CD8-positive, alpha-beta memory T cell (primary cell): ENCODE measurements at regions not wholly inside any gene's neighbourhood (a gene's known extent, or its start where the extent isn't known, plus 50 kb on each side); places are given as distances from the start of the nearest gene placed in this dataset.

Source experiments
- CTCF ChIA-PET: fragments of 350-600 bp; sonication (Branson Sonifier 250); formaldehyde crosslinking; loops from one replicate; lab custom pipeline; 2021; ENCODE audit warnings: antibody characterized with exemption; lab: Charles Lee
- POLR2A ChIA-PET: fragments of 350-600 bp; sonication (Branson Sonifier 250); formaldehyde crosslinking; loops from one replicate; lab custom pipeline; 2021; ENCODE audit warnings: antibody characterized with exemption; lab: Charles Lee
- DNase-seq, 5 donors: peaks; one replicate each; pipeline versions ENCODE4 v3.0.0 to v3.0.0-alpha.2; 2020 to 2022; ENCODE audit warnings: mixed read lengths in 1 of 5
- H3K27ac ChIP-seq: one replicate; pipeline ENCODE4 v1.7.0; 2013; ENCODE audit warnings: low read depth, mild to moderate bottlenecking, low read length, moderate library complexity
- H3K27me3 ChIP-seq: 2 replicates; pipeline ENCODE4 v1.7.0; 2013; ENCODE audit warnings: low read length, mild to moderate bottlenecking; ENCODE audit not compliant: insufficient read depth, poor library complexity, severe bottlenecking
- H3K36me3 ChIP-seq: 2 replicates; pipeline ENCODE4 v1.7.0; 2013; ENCODE audit warnings: mild to moderate bottlenecking, low read length, moderate library complexity; ENCODE audit not compliant: insufficient read depth
- H3K4me1 ChIP-seq: 2 replicates; pipeline ENCODE4 v1.7.0; 2013; ENCODE audit warnings: mild to moderate bottlenecking, low read length, moderate library complexity; ENCODE audit not compliant: insufficient read depth
- H3K4me3 ChIP-seq: 2 replicates; pipeline ENCODE4 v1.7.0; 2013; ENCODE audit warnings: mild to moderate bottlenecking, low read length
- H3K9me3 ChIP-seq: 2 replicates; pipeline ENCODE4 v1.7.0; 2013; ENCODE audit warnings: mild to moderate bottlenecking, low read length
- H3K27ac Mint-ChIP-seq, 8 donors: one replicate each; pipeline ENCODE4 v1.8.0; 2020 to 2021; ENCODE audit warnings: mixed read lengths in 8 of 8, mild to moderate bottlenecking in 6 of 8, inconsistent platforms in 3 of 8, moderate library complexity in 3 of 8
- H3K27me3 Mint-ChIP-seq, 2 donors: one replicate each; pipeline ENCODE4 v1.8.0; 2020 to 2021; ENCODE audit warnings: mixed read lengths in 2 of 2, mild to moderate bottlenecking in 1 of 2, moderate library complexity in 1 of 2
- H3K36me3 Mint-ChIP-seq, 3 donors: one replicate each; pipeline ENCODE4 v1.8.0; 2020 to 2021; ENCODE audit warnings: mixed read lengths in 3 of 3, inconsistent platforms in 1 of 3, mild to moderate bottlenecking in 1 of 3
- H3K4me1 Mint-ChIP-seq, 3 donors: one replicate each; pipeline ENCODE4 v1.8.0; 2020 to 2021; ENCODE audit warnings: mixed read lengths in 3 of 3, inconsistent platforms in 1 of 3, mild to moderate bottlenecking in 1 of 3
- H3K4me3 Mint-ChIP-seq, 7 donors: one replicate each; pipeline ENCODE4 v1.8.0; 2020 to 2021; ENCODE audit warnings: mixed read lengths in 7 of 7, mild to moderate bottlenecking in 6 of 7, moderate library complexity in 4 of 7, inconsistent platforms in 2 of 7
- H3K9me3 Mint-ChIP-seq, 5 donors: one replicate each; pipeline ENCODE4 v1.8.0; 2020 to 2022; ENCODE audit warnings: mixed read lengths in 5 of 5, mild to moderate bottlenecking in 3 of 5, moderate library complexity in 2 of 5, inconsistent platforms in 1 of 5

DNA sequence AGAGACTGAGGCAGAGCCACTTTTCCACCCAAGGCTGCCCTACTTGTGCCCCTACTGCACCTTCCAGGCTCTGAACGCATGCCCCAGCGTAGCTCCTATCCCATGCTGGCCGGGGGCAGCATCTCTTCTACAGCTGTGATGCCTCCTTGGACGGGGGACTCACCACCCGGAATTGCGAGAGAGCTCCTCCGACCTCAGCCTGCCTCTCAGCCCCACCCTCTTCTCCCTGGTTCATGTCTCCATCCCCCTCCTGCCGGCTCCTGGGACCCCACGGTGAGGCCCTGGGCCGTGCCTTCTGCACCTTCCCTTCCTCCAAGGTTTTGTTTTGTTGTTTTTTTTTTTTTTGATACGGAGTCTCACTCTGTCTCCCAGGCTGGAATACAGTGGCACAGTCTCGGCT, 112.4 kb downstream of the MICALL2 start:
- no peaks in the 10 kb centered on the region for H3K4me1 Mint-ChIP-seq
- Histone ChIP-seq H3K27ac (no peak overlapping the region), H3K36me3 (no peaks in the 10 kb centered on the region), H3K4me1 (no peaks in the 10 kb centered on the region), H3K9me3 (no peaks in the 10 kb centered on the region), H3K4me3 (no peak overlapping the region), H3K27me3 (no peaks in the 10 kb centered on the region)
- H3K27ac Mint-ChIP-seq: no peak overlapping the region
- H3K4me3 Mint-ChIP-seq: no peak overlapping the region
- peaks cover 8 to 22% of the 10 kb centered on the region in 2 donors for H3K27me3 Mint-ChIP-seq
- H3K9me3 Mint-ChIP-seq: no peaks in the 10 kb centered on the region
- ChIA-PET CTCF (interaction anchor here (1.0 kb wide), 1 partner anchor 16 kb away, joined by 3 read pairs; no protein-coding TSS in a partner anchor), POLR2A (no interaction called here)
- no peak for DNase-seq
- H3K36me3 Mint-ChIP-seq: no peaks in the 10 kb centered on the region

GRCh38 chr7:1348096-1348822, 111.0 kb downstream of the MICALL2 start:
- Mint-ChIP-seq H3K4me3 (no peak overlapping the region), H3K27ac (no peak overlapping the region), H3K4me1 (no peaks in the 10 kb centered on the region), H3K27me3 (peaks cover 3 to 18% of the 10 kb centered on the region in 2 donors), H3K36me3 (no peaks in the 10 kb centered on the region), H3K9me3 (no peaks in the 10 kb centered on the region)
- ChIA-PET POLR2A (no interaction called here), CTCF (no interaction called here)
- H3K27me3 ChIP-seq: no peaks in the 10 kb centered on the region
- no peak overlapping the region for H3K4me3 ChIP-seq
- H3K36me3 ChIP-seq: no peaks in the 10 kb centered on the region
- H3K4me1 ChIP-seq: no peaks in the 10 kb centered on the region
- DNase-seq: no peak
- H3K27ac ChIP-seq: no peak overlapping the region
- no peaks in the 10 kb centered on the region for H3K9me3 ChIP-seq

DNA sequence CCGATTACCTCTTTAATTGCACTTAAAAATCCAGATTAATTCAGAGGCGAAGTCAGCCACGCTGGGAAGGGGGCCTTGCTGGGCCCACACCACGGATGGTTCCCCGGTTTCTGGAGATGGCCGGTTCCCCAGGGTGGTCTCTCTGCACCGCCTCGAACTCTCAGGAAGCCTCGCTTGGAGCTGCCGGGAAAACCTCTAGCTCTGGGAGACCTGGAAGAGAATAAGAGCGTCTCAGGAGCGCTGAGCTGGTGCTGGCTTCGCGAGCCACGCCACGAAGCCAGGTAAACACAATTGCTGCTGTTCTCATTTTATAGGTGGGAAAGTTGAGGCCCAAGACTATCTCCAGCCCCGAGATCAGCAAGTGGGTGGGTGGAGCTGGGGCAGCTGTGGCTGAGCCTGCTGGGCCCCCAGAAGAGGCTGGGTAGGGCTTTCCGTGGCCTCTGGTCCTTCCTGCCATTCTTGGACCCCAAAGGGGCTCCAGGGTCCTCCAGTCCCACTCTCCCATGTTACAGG, 110.4 kb downstream of the MICALL2 start:
- Mint-ChIP-seq H3K27ac (no peak overlapping the region), H3K27me3 (peaks cover 8 to 18% of the 10 kb centered on the region in 2 donors), H3K4me3 (no peak overlapping the region), H3K36me3 (no peaks in the 10 kb centered on the region), H3K4me1 (no peaks in the 10 kb centered on the region), H3K9me3 (no peaks in the 10 kb centered on the region)
- H3K9me3 ChIP-seq: no peaks in the 10 kb centered on the region
- H3K4me3 ChIP-seq: no peak overlapping the region
- H3K27me3 ChIP-seq: no peaks in the 10 kb centered on the region
- ChIA-PET CTCF (no interaction called here), POLR2A (no interaction called here)
- no peak for DNase-seq
- no peak overlapping the region for H3K27ac ChIP-seq
- no peaks in the 10 kb centered on the region for H3K4me1 ChIP-seq
- no peaks in the 10 kb centered on the region for H3K36me3 ChIP-seq

DNA sequence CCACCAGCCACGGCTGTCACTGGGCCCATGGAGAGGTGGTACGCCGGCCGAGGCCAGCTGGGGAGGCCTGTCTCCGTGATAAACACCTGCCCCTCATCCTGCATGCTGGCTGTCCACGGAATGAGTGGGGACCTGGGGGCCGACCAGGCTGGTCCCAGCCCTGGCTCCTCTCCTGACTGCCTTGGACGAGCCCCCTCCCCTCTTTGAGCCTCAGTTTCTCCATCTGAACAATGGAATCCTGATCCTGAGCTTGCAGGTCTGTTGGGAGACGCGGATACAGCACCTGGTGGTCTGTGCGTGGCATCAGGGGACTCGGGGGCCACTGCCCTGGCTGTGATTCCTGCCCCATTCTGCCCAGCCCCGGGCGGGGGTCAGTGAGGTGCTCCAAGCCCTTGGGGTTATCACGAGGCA, 109.9 kb downstream of the MICALL2 start:
- Histone ChIP-seq H3K4me1 (no peaks in the 10 kb centered on the region), H3K4me3 (no peak overlapping the region), H3K9me3 (no peaks in the 10 kb centered on the region), H3K27ac (no peak overlapping the region), H3K27me3 (no peaks in the 10 kb centered on the region), H3K36me3 (no peaks in the 10 kb centered on the region)
- ChIA-PET POLR2A (no interaction called here), CTCF (no interaction called here)
- no peak overlapping the region for H3K4me3 Mint-ChIP-seq
- H3K27me3 Mint-ChIP-seq: peaks cover 11 to 18% of the 10 kb centered on the region in 2 donors
- no peak for DNase-seq
- no peaks in the 10 kb centered on the region for H3K9me3 Mint-ChIP-seq
- H3K4me1 Mint-ChIP-seq: no peaks in the 10 kb centered on the region
- H3K36me3 Mint-ChIP-seq: no peaks in the 10 kb centered on the region
- no peak overlapping the region for H3K27ac Mint-ChIP-seq

- Mint-ChIP-seq H3K36me3 (no peaks in the 10 kb centered on the region), H3K9me3 (no peaks in the 10 kb centered on the region), H3K27me3 (peaks cover 12 to 21% of the 10 kb centered on the region in 2 donors), H3K27ac (no peak overlapping the region), H3K4me3 (no peak overlapping the region), H3K4me1 (no peaks in the 10 kb centered on the region)
- POLR2A ChIA-PET: no interaction called here
- Histone ChIP-seq H3K9me3 (no peaks in the 10 kb centered on the region), H3K27ac (no peak overlapping the region), H3K27me3 (no peaks in the 10 kb centered on the region), H3K4me3 (no peak overlapping the region), H3K4me1 (no peaks in the 10 kb centered on the region), H3K36me3 (no peaks in the 10 kb centered on the region)
- no peak for DNase-seq
- CTCF ChIA-PET: no interaction called here
Observed at GRCh38 chr7:1351881-1352625, 107.2 kb downstream of the MICALL2 start.

GRCh38 chr7:1352656-1353271, 106.5 kb downstream of the MICALL2 start:
- no peaks in the 10 kb centered on the region for H3K36me3 ChIP-seq
- CTCF ChIA-PET: no interaction called here
- no peaks in the 10 kb centered on the region for H3K9me3 Mint-ChIP-seq

DNA sequence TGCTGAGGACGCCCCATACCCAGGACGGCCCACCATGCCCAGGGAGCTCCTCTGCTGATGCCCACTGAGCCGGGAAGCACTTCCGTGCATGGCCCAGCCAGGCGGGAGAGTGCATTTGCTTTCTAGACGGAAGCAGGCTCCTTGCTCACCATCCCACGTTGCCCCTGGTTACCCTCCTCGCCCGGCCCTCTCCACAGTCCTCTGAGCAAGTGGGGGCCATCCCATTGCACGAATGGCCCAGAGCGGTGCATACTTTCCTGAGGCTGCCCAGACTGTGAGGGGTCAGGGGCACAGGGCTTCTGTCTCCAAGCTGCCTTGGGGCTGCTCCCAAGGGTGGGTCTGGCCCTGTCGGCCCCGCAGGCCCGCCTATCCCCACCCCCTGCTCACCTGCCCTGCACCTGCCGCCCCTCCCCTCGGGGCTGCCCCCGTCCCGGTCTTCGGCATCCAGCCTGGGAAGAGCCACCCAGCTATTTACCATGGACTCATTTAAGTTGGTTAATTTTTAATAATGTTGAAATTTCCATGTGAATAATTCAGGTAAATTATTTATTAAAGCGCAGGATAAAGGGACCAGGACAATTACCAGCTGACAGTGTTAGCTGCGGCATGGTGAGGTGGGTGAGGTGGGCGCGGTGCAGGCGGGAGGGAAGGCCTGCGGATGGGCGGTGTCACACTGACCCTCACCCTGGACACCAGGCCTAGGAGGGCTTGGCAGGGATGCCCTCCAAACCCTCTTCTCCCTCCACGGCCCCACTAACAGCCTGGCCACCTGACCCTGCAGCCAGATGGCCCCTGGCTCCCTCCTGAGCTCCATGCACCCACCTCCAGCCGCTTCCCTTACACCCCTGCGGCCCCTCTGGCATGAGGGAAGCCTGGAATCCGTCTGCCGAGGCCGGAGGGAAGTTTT, 104.4 kb downstream of the MICALL2 start:
- Mint-ChIP-seq H3K36me3 (no peaks in the 10 kb centered on the region), H3K4me3 (no peak overlapping the region), H3K9me3 (no peaks in the 10 kb centered on the region), H3K4me1 (no peaks in the 10 kb centered on the region), H3K27ac (no peak overlapping the region), H3K27me3 (peaks cover 11 to 13% of the 10 kb centered on the region in 2 donors)
- DNase-seq: peak in 1 of 5 donors; percentile 17
- no peak overlapping the region for H3K27ac ChIP-seq
- H3K9me3 ChIP-seq: no peaks in the 10 kb centered on the region
- ChIA-PET CTCF (no interaction called here), POLR2A (no interaction called here)
- H3K4me3 ChIP-seq: no peak overlapping the region
- no peaks in the 10 kb centered on the region for H3K36me3 ChIP-seq
- H3K4me1 ChIP-seq: no peaks in the 10 kb centered on the region
- H3K27me3 ChIP-seq: no peaks in the 10 kb centered on the region

More at GRCh38 chr7:1352656-1353271, 106.5 kb downstream of the MICALL2 start:
- no peak for DNase-seq
- Histone ChIP-seq H3K27me3 (no peaks in the 10 kb centered on the region), H3K9me3 (no peaks in the 10 kb centered on the region), H3K27ac (no peak overlapping the region), H3K4me1 (no peaks in the 10 kb centered on the region), H3K4me3 (no peak overlapping the region)
- no peaks in the 10 kb centered on the region for H3K36me3 Mint-ChIP-seq
- no peak overlapping the region for H3K27ac Mint-ChIP-seq
- no peaks in the 10 kb centered on the region for H3K4me1 Mint-ChIP-seq
- POLR2A ChIA-PET: no interaction called here
- H3K4me3 Mint-ChIP-seq: no peak overlapping the region
- peaks cover 12 to 21% of the 10 kb centered on the region in 2 donors for H3K27me3 Mint-ChIP-seq
